ENCODE measurements at regions not wholly inside any gene's neighbourhood (a gene's known extent, or its start where the extent isn't known, plus 50 kb on each side); places are given as distances from the start of the nearest gene placed in this dataset.

GRCh38 chr9:29613773-29614172, 2040.5 kb upstream of the C9orf72 start:
- no peaks in the 10 kb centered on the region for H3K27me3 ChIP-seq (ENCODE audit: insufficient read depth, low read length)
- no peaks in the 10 kb centered on the region for H3K9me3 ChIP-seq (ENCODE audit: control insufficient read depth, low read depth, low read length)
- WGBS (ENCODE audit: extremely low coverage, insufficient read length, low lambda C conversion rate) = no CpG with 5 or more reads among the region's 1 CpG
- no peak overlapping the region for H3K9ac ChIP-seq (ENCODE audit: extremely low read depth, insufficient read length, low read length)
- no peaks in the 10 kb centered on the region for H3K27me3 Mint-ChIP-seq (ENCODE audit: low read depth)
- H3K79me2 ChIP-seq (ENCODE audit: insufficient read depth, low read length) = no peaks in the 10 kb centered on the region
- no peaks in the 10 kb centered on the region for H3K36me3 Mint-ChIP-seq (ENCODE audit: insufficient read depth in 1 of 3, low read depth in 3 of 3)
- peaks cover 9 to 13% of the 10 kb centered on the region in 2 experiments for H3K4me1 Mint-ChIP-seq
- no peak overlapping the region for H3K4ac ChIP-seq (ENCODE audit: low read depth, low read length)
- H4K91ac ChIP-seq (ENCODE audit: insufficient read length, low read depth, low read length) = no peak overlapping the region
- H4K5ac ChIP-seq (ENCODE audit: insufficient read length, low read depth, low read length) = no peak overlapping the region
- H2BK5ac ChIP-seq (ENCODE audit: insufficient read length, low read length) = no peak overlapping the region
- no peak overlapping the region for H3T11ph ChIP-seq (ENCODE audit: low read length)
- no peak overlapping the region for H2AK5ac ChIP-seq (ENCODE audit: insufficient read length, low read length)
- TF ChIP-seq, protein P1, sequence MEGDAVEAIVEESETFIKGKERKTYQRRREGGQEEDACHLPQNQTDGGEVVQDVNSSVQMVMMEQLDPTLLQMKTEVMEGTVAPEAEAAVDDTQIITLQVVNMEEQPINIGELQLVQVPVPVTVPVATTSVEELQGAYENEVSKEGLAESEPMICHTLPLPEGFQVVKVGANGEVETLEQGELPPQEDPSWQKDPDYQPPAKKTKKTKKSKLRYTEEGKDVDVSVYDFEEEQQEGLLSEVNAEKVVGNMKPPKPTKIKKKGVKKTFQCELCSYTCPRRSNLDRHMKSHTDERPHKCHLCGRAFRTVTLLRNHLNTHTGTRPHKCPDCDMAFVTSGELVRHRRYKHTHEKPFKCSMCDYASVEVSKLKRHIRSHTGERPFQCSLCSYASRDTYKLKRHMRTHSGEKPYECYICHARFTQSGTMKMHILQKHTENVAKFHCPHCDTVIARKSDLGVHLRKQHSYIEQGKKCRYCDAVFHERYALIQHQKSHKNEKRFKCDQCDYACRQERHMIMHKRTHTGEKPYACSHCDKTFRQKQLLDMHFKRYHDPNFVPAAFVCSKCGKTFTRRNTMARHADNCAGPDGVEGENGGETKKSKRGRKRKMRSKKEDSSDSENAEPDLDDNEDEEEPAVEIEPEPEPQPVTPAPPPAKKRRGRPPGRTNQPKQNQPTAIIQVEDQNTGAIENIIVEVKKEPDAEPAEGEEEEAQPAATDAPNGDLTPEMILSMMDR (conservative IDR thresholded peaks at IDR 0.05) = no peak
- H2BK20ac ChIP-seq (ENCODE audit: low read depth, low read length, poor library complexity, severe bottlenecking) = no peak overlapping the region
- H2BK120ac ChIP-seq (ENCODE audit: low read depth, low read length, poor library complexity, severe bottlenecking) = no peak overlapping the region
- H3K79me1 ChIP-seq (ENCODE audit: insufficient read depth, low read depth, low read length, poor library complexity, severe bottlenecking) = no peaks in the 10 kb centered on the region
- no peak for DNase-seq
- no peak overlapping the region for H3K18ac ChIP-seq (ENCODE audit: insufficient read length, low read depth, low read length)
- no peak overlapping the region for H2BK12ac ChIP-seq (ENCODE audit: insufficient read length, low read depth, low read length)
- H3K4me1 ChIP-seq (ENCODE audit: insufficient read depth, low read length) = 0 out of 2 replicates have a peak, but pooled peaks cover 3% of the 10 kb centered on the region
- H3K14ac ChIP-seq (ENCODE audit: insufficient read depth, low read length) = no peak overlapping the region
- H3K9me3 Mint-ChIP-seq = peaks cover 3% of the 10 kb centered on the region in 2 experiments; a peak in 2 of 5 replicates
- H3K27ac Mint-ChIP-seq = no peak overlapping the region
- H3K56ac ChIP-seq (ENCODE audit: insufficient read length, low read depth, low read length) = no peak overlapping the region
- H3K4me3 Mint-ChIP-seq = no peak overlapping the region
- no peak overlapping the region for H3K27ac ChIP-seq (ENCODE audit: insufficient read length, low read depth, low read length)
- H3K4me2 ChIP-seq (ENCODE audit: insufficient read depth, insufficient read length, low read length) = no peak overlapping the region
- H4K8ac ChIP-seq (replicated peaks; ENCODE audit: insufficient read length, low read depth, low read length) = no peak overlapping the region
- no peak overlapping the region for H2BK15ac ChIP-seq (ENCODE audit: low read depth, low read length)
- H3K23ac ChIP-seq (ENCODE audit: insufficient read length, low read depth, low read length) = no peak overlapping the region
- no peaks in the 10 kb centered on the region for H3K23me2 ChIP-seq (ENCODE audit: insufficient read length, low read depth, low read length, poor library complexity, severe bottlenecking)
- H2AFZ ChIP-seq (ENCODE audit: low read length) = no peak overlapping the region
- no peaks in the 10 kb centered on the region for H4K20me1 ChIP-seq (ENCODE audit: control insufficient read depth, insufficient read depth, insufficient read length)

All from H9 (cell line).